K562 (cell line): ENCODE measurements at regions not wholly inside any gene's neighbourhood (a gene's known extent, or its start where the extent isn't known, plus 50 kb on each side); places are given as distances from the start of the nearest gene placed in this dataset.

Source experiments
- ATAC-seq: fragments of 200-7000 bp; cut with Tn5 transposase; 3 replicates; pipeline ENCODE4 v1.9.1; 2020; ENCODE audit warnings: moderate library complexity
- BruUV-seq: library from RNA; stranded (reverse); fragments of 400-500 nt; replicated peaks from 2 replicates; lab custom pipeline; 2021; lab: Mats Ljungman, UMichigan
- CTCF ChIA-PET: fragments of 300-600 bp; formaldehyde crosslinking; extraction: SDS; loops from one replicate; lab custom pipeline; 2021; ENCODE audit warnings: low intra/inter-chr PET ratio; lab: Yijun Ruan, JAX
- POLR2A ChIA-PET: fragments of 300-600, 350-650 bp; sonication (Branson Sonifier 250); formaldehyde crosslinking; extraction: SDS; loops from one replicate; lab custom pipeline; 2021; ENCODE audit warnings: antibody characterized with exemption, inconsistent platforms; lab: Yijun Ruan, JAX
- DNase-seq, 4 experiments: peaks; one replicate each; pipeline versions ENCODE4 v3.0.0 to v3.0.0-alpha.2; 2011 to 2018; ENCODE audit warnings: low spot score in 3 of 4, mixed read lengths in 3 of 4; ENCODE audit errors: extremely low read depth in 1 of 4
- FAIRE-seq: peaks from 2 replicates; lab custom pipeline; 2011; peaks lifted over from hg19 to GRCh38; lab: Jason Lieb, UNC
- H2AFZ ChIP-seq: 2 replicates; pipeline ENCODE4 v1.6.0; 2011; ENCODE audit warnings: low read depth, low read length, control low read depth, inconsistent platforms
- H3K27ac ChIP-seq: fragments of 200-600 bp; 3 replicates; pipeline ENCODE4 v1.8.0; 2011; ENCODE audit warnings: low read depth, mild to moderate bottlenecking, control low read depth, inconsistent platforms, low read length, moderate library complexity, mixed read lengths; ENCODE audit errors: extremely low read depth
- H3K27me3 ChIP-seq, 2 experiments: fragments of 300-600 bp in 1 of 2; 2 replicates in 1 of 2; 3 replicates in 1 of 2; pipeline versions ENCODE4 v1.6.0 to v1.8.0; 2011; ENCODE audit warnings: inconsistent platforms in 2 of 2, low read length in 2 of 2, mild to moderate bottlenecking in 1 of 2, mixed read lengths in 1 of 2, moderate library complexity in 1 of 2; ENCODE audit not compliant: control insufficient read depth in 2 of 2, insufficient read depth in 2 of 2
- H3K36me3 ChIP-seq: fragments of 300-600 bp; 3 replicates; pipeline ENCODE4 v1.8.0; 2011; ENCODE audit warnings: mild to moderate bottlenecking, low read length, inconsistent platforms; ENCODE audit not compliant: control insufficient read depth, insufficient read depth
- H3K4me1 ChIP-seq, 2 experiments: fragments of 200-600 bp in 1 of 2; replicated peaks in 1 of 2; 2 replicates in 1 of 2; 3 replicates in 1 of 2; pipeline versions ENCODE4 v1.5.1 to v1.8.0; 2011; ENCODE audit warnings: inconsistent platforms in 2 of 2, low read length in 2 of 2, mild to moderate bottlenecking in 1 of 2, mixed read lengths in 1 of 2, moderate library complexity in 1 of 2; ENCODE audit not compliant: control insufficient read depth in 2 of 2, insufficient read depth in 2 of 2
- H3K4me2 ChIP-seq: 2 replicates; pipeline ENCODE4 v1.6.1; 2011; ENCODE audit warnings: low read length, control low read depth, inconsistent platforms, mixed read lengths; ENCODE audit not compliant: insufficient read depth
- H3K4me3 ChIP-seq: fragments of 200-600 bp; sonication (generic), shearing (Covaris generic); 2 replicates; pipeline ENCODE4 v1.5.1; 2016; ENCODE audit warnings: control low read depth, inconsistent platforms
- H3K79me2 ChIP-seq: fragments of 200-600 bp; 3 replicates; pipeline ENCODE4 v1.8.0; 2011; ENCODE audit warnings: low read length, inconsistent platforms; ENCODE audit not compliant: control insufficient read depth, insufficient read depth
- H3K9ac ChIP-seq, 2 experiments: 2 replicates each; pipeline versions ENCODE4 v1.6.0 to v1.6.1; 2011; ENCODE audit warnings: low read depth in 2 of 2, low read length in 2 of 2, control low read depth in 1 of 2, inconsistent platforms in 1 of 2, mild to moderate bottlenecking in 1 of 2, mixed read lengths in 1 of 2; ENCODE audit not compliant: insufficient read depth in 1 of 2
- H3K9me1 ChIP-seq: one replicate; pipeline ENCODE4 v1.6.0; 2011; ENCODE audit warnings: inconsistent platforms, mild to moderate bottlenecking, low read length, moderate library complexity; ENCODE audit not compliant: control insufficient read depth, insufficient read depth
- H3K9me3 ChIP-seq: replicated peaks from 2 replicates; pipeline ENCODE4 v1.5.1; 2011; ENCODE audit warnings: low read depth, low read length, inconsistent platforms; ENCODE audit not compliant: control insufficient read depth, insufficient read depth
- H4K20me1 ChIP-seq: replicated peaks from 2 replicates; pipeline ENCODE4 v1.6.1; 2011; ENCODE audit warnings: low read length, inconsistent platforms, mixed read lengths; ENCODE audit not compliant: control insufficient read depth, insufficient read depth
- RNF2 ChIP-seq: sonication (generic); IDR thresholded peaks from 2 replicates; pipeline ENCODE4 v1.6.1; 2016
- ZNF408 ChIP-seq: fragments of 250-450 bp; sonication (Bioruptor Pico); IDR thresholded peaks from 2 replicates; pipeline ENCODE4 v1.4.0; 2020; ENCODE audit warnings: low read depth, mild to moderate bottlenecking, moderate library complexity
- WGBS: fragments of 100-300 bp; shearing (Covaris generic); methylation state at CpG from one replicate; pipeline ENCODE4 v1.1.6; 2016; ENCODE audit warnings: low coverage, mixed read lengths; ENCODE audit not compliant: insufficient coverage; ENCODE audit errors: missing lambda C conversion rate; 5-methylcytosine and 5-hydroxymethylcytosine counted together
- in situ Hi-C: fragments of 300-500 bp; cut with MboI; formaldehyde crosslinking; loops from 4 replicates; pipeline ENCODE4 v1.15.0; 2018; ENCODE audit warnings: inconsistent platforms, mixed read lengths
- intact Hi-C: fragments of 100-400 bp; cut with micrococcal nuclease; formaldehyde crosslinking; loops from 2 replicates; pipeline ENCODE4 v1.14.2; 2022
- TF ChIP-seq, protein P1 (sequence below): fragments of 250-450 bp; sonication (Bioruptor Pico); IDR thresholded peaks from 2 replicates; pipeline ENCODE4 v1.4.0; 2020; ENCODE audit warnings: mild to moderate bottlenecking
- TF ChIP-seq, protein P2 (sequence below): IDR thresholded peaks from 3 replicates; pipeline ENCODE4 v1.6.1; 2011; ENCODE audit warnings: borderline replicate concordance, mild to moderate bottlenecking, moderate library complexity; ENCODE audit not compliant: insufficient read length; ENCODE audit errors: extremely low read depth

DNA sequence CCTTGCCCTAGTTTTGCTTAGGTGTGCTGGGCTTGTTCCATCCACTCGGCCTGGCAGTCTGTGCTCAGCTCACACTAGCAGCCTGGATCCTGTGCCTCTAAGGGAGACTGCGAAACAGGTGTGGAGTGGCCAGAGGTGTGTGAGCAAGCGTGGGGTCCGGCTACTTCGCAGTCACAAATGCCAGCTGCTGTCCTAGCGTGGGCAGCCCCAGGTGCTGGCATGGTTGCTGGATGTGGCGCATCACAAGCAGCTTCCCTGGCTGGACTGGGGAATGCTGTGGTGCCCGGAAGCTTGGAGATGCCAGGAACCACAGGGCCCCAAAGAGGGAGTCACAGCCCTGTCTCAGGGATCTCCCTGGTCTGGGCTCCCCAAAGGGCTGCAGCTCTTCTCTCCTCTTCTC lies 119.0 kb upstream of the TMEFF2 start:
- Histone ChIP-seq H4K20me1 (no peaks in the 10 kb centered on the region), H3K27ac (no peak overlapping the region), H3K36me3 (no peaks in the 10 kb centered on the region), H3K27me3 (no peaks in the 10 kb centered on the region), H3K9ac (no peak overlapping the region), H2AFZ (no peak overlapping the region), H3K4me3 (no peak overlapping the region), H3K4me2 (no peak overlapping the region), H3K9me1 (no peaks in the 10 kb centered on the region), H3K9me3 (no peaks in the 10 kb centered on the region), H3K4me1 (no peaks in the 10 kb centered on the region; a peak in 1 of 5 replicates), H3K79me2 (no peaks in the 10 kb centered on the region)
- BruUV-seq: no TSS peak
- intact Hi-C loops: no loop called here
- in situ Hi-C loops: no loop called here
- DNase-seq (no peak), ATAC-seq (no peak), FAIRE-seq (no peak)
- POLR2A ChIA-PET: no interaction called here
- 0% methylated on average over 2 of the region's 8 CpGs for WGBS
- CTCF ChIA-PET: no interaction called here
- TF ChIP-seq, protein P1, sequence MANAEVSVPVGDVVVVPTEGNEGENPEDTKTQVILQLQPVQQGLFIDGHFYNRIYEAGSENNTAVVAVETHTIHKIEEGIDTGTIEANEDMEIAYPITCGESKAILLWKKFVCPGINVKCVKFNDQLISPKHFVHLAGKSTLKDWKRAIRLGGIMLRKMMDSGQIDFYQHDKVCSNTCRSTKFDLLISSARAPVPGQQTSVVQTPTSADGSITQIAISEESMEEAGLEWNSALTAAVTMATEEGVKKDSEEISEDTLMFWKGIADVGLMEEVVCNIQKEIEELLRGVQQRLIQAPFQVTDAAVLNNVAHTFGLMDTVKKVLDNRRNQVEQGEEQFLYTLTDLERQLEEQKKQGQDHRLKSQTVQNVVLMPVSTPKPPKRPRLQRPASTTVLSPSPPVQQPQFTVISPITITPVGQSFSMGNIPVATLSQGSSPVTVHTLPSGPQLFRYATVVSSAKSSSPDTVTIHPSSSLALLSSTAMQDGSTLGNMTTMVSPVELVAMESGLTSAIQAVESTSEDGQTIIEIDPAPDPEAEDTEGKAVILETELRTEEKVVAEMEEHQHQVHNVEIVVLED (CRISPR knock-in tag): no peak
- TF ChIP-seq ZNF408 (CRISPR knock-in tag): no peak
- TF ChIP-seq RNF2: no peak
- TF ChIP-seq, protein P2, sequence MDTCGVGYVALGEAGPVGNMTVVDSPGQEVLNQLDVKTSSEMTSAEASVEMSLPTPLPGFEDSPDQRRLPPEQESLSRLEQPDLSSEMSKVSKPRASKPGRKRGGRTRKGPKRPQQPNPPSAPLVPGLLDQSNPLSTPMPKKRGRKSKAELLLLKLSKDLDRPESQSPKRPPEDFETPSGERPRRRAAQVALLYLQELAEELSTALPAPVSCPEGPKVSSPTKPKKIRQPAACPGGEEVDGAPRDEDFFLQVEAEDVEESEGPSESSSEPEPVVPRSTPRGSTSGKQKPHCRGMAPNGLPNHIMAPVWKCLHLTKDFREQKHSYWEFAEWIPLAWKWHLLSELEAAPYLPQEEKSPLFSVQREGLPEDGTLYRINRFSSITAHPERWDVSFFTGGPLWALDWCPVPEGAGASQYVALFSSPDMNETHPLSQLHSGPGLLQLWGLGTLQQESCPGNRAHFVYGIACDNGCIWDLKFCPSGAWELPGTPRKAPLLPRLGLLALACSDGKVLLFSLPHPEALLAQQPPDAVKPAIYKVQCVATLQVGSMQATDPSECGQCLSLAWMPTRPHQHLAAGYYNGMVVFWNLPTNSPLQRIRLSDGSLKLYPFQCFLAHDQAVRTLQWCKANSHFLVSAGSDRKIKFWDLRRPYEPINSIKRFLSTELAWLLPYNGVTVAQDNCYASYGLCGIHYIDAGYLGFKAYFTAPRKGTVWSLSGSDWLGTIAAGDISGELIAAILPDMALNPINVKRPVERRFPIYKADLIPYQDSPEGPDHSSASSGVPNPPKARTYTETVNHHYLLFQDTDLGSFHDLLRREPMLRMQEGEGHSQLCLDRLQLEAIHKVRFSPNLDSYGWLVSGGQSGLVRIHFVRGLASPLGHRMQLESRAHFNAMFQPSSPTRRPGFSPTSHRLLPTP: no peak
